ENCODE measurements at regions not wholly inside any gene's neighbourhood (a gene's known extent, or its start where the extent isn't known, plus 50 kb on each side); places are given as distances from the start of the nearest gene placed in this dataset.

GRCh38 chr4:71243091-71243833 is 95.6 kb upstream of the SLC4A4 start:
- DNase-seq = no peak

GRCh38 chr4:71247706-71248105 is 91.1 kb upstream of the SLC4A4 start:
- no peak for DNase-seq

GRCh38 chr4:71251261-71251660 is 87.6 kb upstream of the SLC4A4 start:
- no peak for DNase-seq

GRCh38 chr4:71253545-71253944 is 85.3 kb upstream of the SLC4A4 start:
- no peak for DNase-seq

GRCh38 chr4:71254451-71255012 is 84.3 kb upstream of the SLC4A4 start:
- DNase-seq = peak; percentile 3

GRCh38 chr4:71255976-71256375 is 82.8 kb upstream of the SLC4A4 start:
- no peak for DNase-seq

GRCh38 chr4:71257761-71258160 is 81.1 kb upstream of the SLC4A4 start:
- DNase-seq = no peak

GRCh38 chr4:71258323-71258722 is 80.5 kb upstream of the SLC4A4 start:
- no peak for DNase-seq

- DNase-seq = no peak
Observed at GRCh38 chr4:71259280-71259679, 79.5 kb upstream of the SLC4A4 start.

GRCh38 chr4:71259911-71260331 is 78.9 kb upstream of the SLC4A4 start:
- DNase-seq = no peak

GRCh38 chr4:71260544-71260943 is 78.3 kb upstream of the SLC4A4 start:
- no peak for DNase-seq

GRCh38 chr4:71261001-71261400 is 77.8 kb upstream of the SLC4A4 start:
- DNase-seq = no peak

- DNase-seq = no peak
Observed at GRCh38 chr4:71261633-71262121, 77.1 kb upstream of the SLC4A4 start.

GRCh38 chr4:71262161-71262560 is 76.7 kb upstream of the SLC4A4 start:
- DNase-seq = no peak

- no peak for DNase-seq
Observed at GRCh38 chr4:71266090-71266794, 72.6 kb upstream of the SLC4A4 start.

GRCh38 chr4:71267244-71267643 is 71.6 kb upstream of the SLC4A4 start:
- no peak for DNase-seq

- DNase-seq = no peak
Observed at GRCh38 chr4:71268166-71268565, 70.7 kb upstream of the SLC4A4 start.

- DNase-seq = no peak
Observed at GRCh38 chr4:71269233-71269632, 69.6 kb upstream of the SLC4A4 start.

- peak; percentile 28 for DNase-seq
Observed at GRCh38 chr4:71270901-71271300, 67.9 kb upstream of the SLC4A4 start.

- DNase-seq = no peak
Observed at GRCh38 chr4:71272976-71273375, 65.8 kb upstream of the SLC4A4 start.

GRCh38 chr4:71275004-71275403 is 63.8 kb upstream of the SLC4A4 start:
- DNase-seq = no peak

GRCh38 chr4:71275570-71275969 is 63.2 kb upstream of the SLC4A4 start:
- DNase-seq = no peak

GRCh38 chr4:71277353-71277752 is 61.5 kb upstream of the SLC4A4 start:
- DNase-seq = no peak

- no peak for DNase-seq
Observed at GRCh38 chr4:71283642-71284257, 55.1 kb upstream of the SLC4A4 start.

Measured in NCI-H82 (cell line).